Adrenal gland (tissue), 9 donors: ENCODE measurements at regions not wholly inside any gene's neighbourhood (a gene's known extent, or its start where the extent isn't known, plus 50 kb on each side); places are given as distances from the start of the nearest gene placed in this dataset.

Experiments
- DNase-seq, 7 donors: peaks; one replicate each; pipeline ENCODE4 v3.0.0-alpha.2; 2019 to 2020
- H3K27ac ChIP-seq, 5 donors: fragments of 200-600 bp; sonication (generic) in 4 of 5; 1 replicate in 3 of 5; 2 replicates in 2 of 5; pipeline versions ENCODE4 v1.5.1 to v1.8.0; 2016 to 2020; ENCODE audit warnings: mild to moderate bottlenecking in 1 of 5
- H3K27me3 ChIP-seq: fragments of 200-600 bp; 2 replicates; pipeline ENCODE4 v1.8.0; 2021
- H3K36me3 ChIP-seq, 2 donors: fragments of 200-600 bp; replicated peaks in 1 of 2; 1 replicate in 1 of 2; 2 replicates in 1 of 2; pipeline versions ENCODE4 v1.5.1 to v1.8.0; 2018 to 2022
- H3K4me1 ChIP-seq, 2 donors: fragments of 200-600 bp; replicated peaks in 1 of 2; 1 replicate in 1 of 2; 2 replicates in 1 of 2; pipeline versions ENCODE4 v1.5.1 to v1.8.0; 2018 to 2021
- H3K4me3 ChIP-seq, 4 donors: fragments of 200-600 bp; sonication (generic) in 3 of 4; one replicate each; pipeline ENCODE4 v1.5.1; 2016 to 2018
- H3K9me3 ChIP-seq, 3 donors: fragments of 200-600 bp; sonication (generic) in 1 of 3; replicated peaks in 1 of 3; 1 replicate in 2 of 3; 2 replicates in 1 of 3; pipeline versions ENCODE4 v1.5.1 to v1.8.0; 2016 to 2021
- CTCF ChIP-seq, 6 experiments: fragments of 450-650 bp in 4 of 6; fragments of 200-600 bp in 2 of 6; sonication (generic) in 1 of 6; IDR thresholded peaks; 1 replicate in 5 of 6; 2 replicates in 1 of 6; pipeline versions ENCODE4 v1.5.1 to v1.8.0; 2016 to 2021; ENCODE audit warnings: antibody characterized with exemption in 6 of 6, mild to moderate bottlenecking in 2 of 6, moderate library complexity in 1 of 6
- POLR2A ChIP-seq, 2 donors: fragments of 450-650 bp; IDR thresholded peaks; one replicate each; pipeline ENCODE4 v1.6.1; 2017; ENCODE audit warnings: antibody characterized with exemption in 2 of 2, mild to moderate bottlenecking in 2 of 2, moderate library complexity in 1 of 2
- WGBS, 4 donors: extraction: QIAGEN DNeasy Blood & Tissue Kit in 2 of 4; methylation state at CpG; one replicate each; pipeline versions ENCODE4 v1.1.5 to v1.1.7; 2013 to 2017; 5-methylcytosine and 5-hydroxymethylcytosine counted together
- intact Hi-C, 2 donors: fragments of 100-400 bp; cut with DNase I; formaldehyde crosslinking; loops; one replicate each; pipeline versions ENCODE4 v1.14.1 to v1.15.0; 2022 to 2023
- donor health status: healthy with polysubstance abuse.
- donor health status: Bipolar disorder and iron deficiency.
- donor health status: DM: yes; HTN: yes; CAD: no.
- donor health status: DM: no; HTN: no; CAD: no.
- donor health status: DM: no; HTN: no; CAD: no.

- Histone ChIP-seq H3K27me3 (no peaks in the 10 kb centered on the region), H3K9me3 (no peaks in the 10 kb centered on the region), H3K36me3 (no peaks in the 10 kb centered on the region), H3K4me3 (no peak overlapping the region), H3K27ac (no peak overlapping the region), H3K4me1 (no peaks in the 10 kb centered on the region)
- intact Hi-C loops, result no loop called here
- 65 to 75% (median 68%) methylated on average over 5 of the region's 5 CpGs for WGBS, 4 donors
- peak in 6 of 7 donors; percentile 29 to 73 (median 46) for DNase-seq
- TF ChIP-seq CTCF (IDR thresholded peaks at IDR 0.05), result no peak
- no peak for TF ChIP-seq POLR2A (IDR thresholded peaks at IDR 0.05)
These were observed 199.2 kb upstream of the NT5C1B start for GRCh38 chr2:18788592-18788991.

GRCh38 chr2:18787726-18788125 lies 198.4 kb upstream of the NT5C1B start:
- WGBS, 4 donors, result 92 to 96% (median 94%) methylated on average over 2 of the region's 2 CpGs
- TF ChIP-seq POLR2A (IDR thresholded peaks at IDR 0.05) (no peak), CTCF (IDR thresholded peaks at IDR 0.05) (no peak)
- DNase-seq, result no peak
- H3K9me3 ChIP-seq, result no peaks in the 10 kb centered on the region
- no peak overlapping the region for H3K4me3 ChIP-seq
- H3K36me3 ChIP-seq, result no peaks in the 10 kb centered on the region
- intact Hi-C loops, result no loop called here
- H3K27ac ChIP-seq, result no peak overlapping the region
- no peaks in the 10 kb centered on the region for H3K4me1 ChIP-seq
- H3K27me3 ChIP-seq, result no peaks in the 10 kb centered on the region

GRCh38 chr2:18784245-18784644 lies 194.9 kb upstream of the NT5C1B start:
- Histone ChIP-seq H3K36me3 (no peaks in the 10 kb centered on the region), H3K27me3 (no peaks in the 10 kb centered on the region), H3K4me3 (no peak overlapping the region), H3K4me1 (no peaks in the 10 kb centered on the region), H3K27ac (no peak overlapping the region), H3K9me3 (no peaks in the 10 kb centered on the region)
- TF ChIP-seq CTCF (IDR thresholded peaks at IDR 0.05) (no peak), POLR2A (IDR thresholded peaks at IDR 0.05) (no peak)
- intact Hi-C loops, result no loop called here
- DNase-seq, result no peak
- WGBS, 4 donors, result 80 to 85% (median 82%) methylated on average over 2 of the region's 2 CpGs

DNA sequence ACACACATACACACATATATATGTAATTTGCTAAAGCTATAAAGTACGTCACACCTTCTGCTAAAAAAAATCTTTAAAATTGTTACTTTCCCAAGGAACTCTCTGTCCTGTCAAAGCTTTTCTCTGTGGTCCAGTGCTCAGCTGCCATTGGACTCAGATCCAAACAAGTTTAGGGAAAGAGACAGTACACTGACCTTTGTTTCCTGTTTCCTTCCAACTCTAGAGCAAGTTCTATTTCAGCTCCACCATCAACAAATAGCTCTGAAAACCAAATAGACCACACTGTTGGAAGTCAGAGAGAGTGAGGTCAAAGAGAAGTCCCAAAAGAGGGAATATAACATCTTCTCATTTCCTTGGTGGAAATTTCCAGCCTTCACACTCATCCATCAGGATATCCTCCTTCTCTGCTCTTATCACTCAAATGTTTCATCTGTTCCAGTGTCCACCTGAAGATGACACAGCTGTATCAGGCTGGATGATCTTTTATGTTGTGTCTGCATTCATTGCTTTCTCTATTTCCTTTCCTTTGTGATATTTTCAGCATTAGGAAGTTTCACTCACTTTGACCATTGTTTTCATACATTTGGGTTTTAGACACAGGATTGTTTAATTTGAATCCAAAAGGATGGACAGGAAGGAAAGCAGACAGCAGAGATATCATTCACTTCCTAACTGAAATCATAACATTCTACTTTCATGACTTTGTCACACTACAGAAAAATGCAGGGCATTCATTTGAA lies 192.3 kb upstream of the NT5C1B start:
- Histone ChIP-seq H3K4me1 (no peaks in the 10 kb centered on the region), H3K27me3 (no peaks in the 10 kb centered on the region), H3K36me3 (no peaks in the 10 kb centered on the region), H3K27ac (peak overlapping the region in 1 of 5 donors; percentile 24), H3K9me3 (peaks cover 0 to 3% (median 0%) of the 10 kb centered on the region in 3 donors), H3K4me3 (no peak overlapping the region)
- TF ChIP-seq CTCF (IDR thresholded peaks at IDR 0.05) (no peak), POLR2A (IDR thresholded peaks at IDR 0.05) (no peak)
- no peak for DNase-seq
- 71 to 89% (median 78%) methylated on average over 1 of the region's 1 CpG for WGBS, 4 donors
- intact Hi-C loops, result no loop called here
